DMS153 treated with DMSO at 0.1 percent for 48 hours (cell line): ENCODE measurements at regions not wholly inside any gene's neighbourhood (a gene's known extent, or its start where the extent isn't known, plus 50 kb on each side); places are given as distances from the start of the nearest gene placed in this dataset.

ENCODE experiments used
- DNase-seq: peaks from one replicate; lab custom pipeline; 2025; ENCODE audit not compliant: unreplicated experiment; lab: John Stamatoyannopoulos, UW

- DNase-seq = no peak
These were observed 481.4 kb downstream of the COG6 start for GRCh38 chr13:40136896-40137295.

GRCh38 chr13:40137400-40137799 is 481.9 kb downstream of the COG6 start:
- DNase-seq = no peak

- no peak for DNase-seq
These were observed 484.5 kb downstream of the COG6 start for GRCh38 chr13:40139896-40140520.

- DNase-seq = no peak
These were observed 486.5 kb downstream of the COG6 start for GRCh38 chr13:40141859-40142555.

GRCh38 chr13:40143106-40143505 is 487.6 kb downstream of the COG6 start:
- DNase-seq = no peak

- DNase-seq = no peak
These were observed 488.1 kb downstream of the COG6 start for GRCh38 chr13:40143559-40143958.

GRCh38 chr13:40145139-40145538 is 489.7 kb downstream of the COG6 start:
- DNase-seq = no peak

- no peak for DNase-seq
These were observed 490.6 kb downstream of the COG6 start for GRCh38 chr13:40146063-40146462.

GRCh38 chr13:40146611-40147117 is 491.2 kb downstream of the COG6 start:
- no peak for DNase-seq

- DNase-seq = no peak
These were observed 492.6 kb downstream of the COG6 start for GRCh38 chr13:40148101-40148500.

GRCh38 chr13:40148742-40149141 is 493.3 kb downstream of the COG6 start:
- DNase-seq = no peak

- no peak for DNase-seq
These were observed 494.3 kb downstream of the COG6 start for GRCh38 chr13:40149611-40150274.

- DNase-seq = no peak
These were observed 496.2 kb downstream of the COG6 start for GRCh38 chr13:40151673-40152072.

GRCh38 chr13:40152145-40152544 is 496.7 kb downstream of the COG6 start:
- DNase-seq = no peak

- DNase-seq = no peak
These were observed 497.5 kb downstream of the COG6 start for GRCh38 chr13:40152922-40153321.

- DNase-seq = no peak
These were observed 498.1 kb downstream of the COG6 start for GRCh38 chr13:40153516-40153915.

- no peak for DNase-seq
These were observed 499.7 kb downstream of the COG6 start for GRCh38 chr13:40155201-40155600.

- DNase-seq = no peak
These were observed 502.8 kb downstream of the COG6 start for GRCh38 chr13:40158218-40158617.

- no peak for DNase-seq
These were observed 503.3 kb downstream of the COG6 start for GRCh38 chr13:40158757-40159156.

GRCh38 chr13:40159736-40160135 is 504.3 kb downstream of the COG6 start:
- no peak for DNase-seq

GRCh38 chr13:40160618-40161350 is 505.3 kb downstream of the COG6 start:
- DNase-seq = no peak
